ENCODE measurements at regions not wholly inside any gene's neighbourhood (a gene's known extent, or its start where the extent isn't known, plus 50 kb on each side); places are given as distances from the start of the nearest gene placed in this dataset.

DNA sequence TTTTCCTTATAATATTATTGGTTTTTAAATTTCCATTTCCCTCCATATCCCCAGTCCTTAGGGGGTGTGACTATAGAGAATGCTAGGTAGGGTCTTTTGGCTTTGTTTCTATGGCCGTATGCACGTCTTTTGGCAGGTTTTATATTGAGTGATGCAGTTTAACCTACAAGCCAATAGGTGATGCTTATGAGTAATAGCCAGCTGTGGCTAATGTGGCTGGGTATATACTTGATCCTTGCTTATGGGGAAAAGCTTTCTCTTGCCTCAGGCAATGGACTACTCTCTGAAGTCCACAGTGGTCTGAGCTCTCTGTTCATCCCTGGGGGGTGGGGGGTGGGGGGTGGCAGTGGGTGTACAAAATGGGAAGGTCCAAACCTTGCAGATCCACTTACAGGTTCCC, 223.9 kb downstream of the MFSD1 start:
- no peaks in the 10 kb centered on the region for H3K4me1 ChIP-seq
- ATAC-seq, result no peak

DNA sequence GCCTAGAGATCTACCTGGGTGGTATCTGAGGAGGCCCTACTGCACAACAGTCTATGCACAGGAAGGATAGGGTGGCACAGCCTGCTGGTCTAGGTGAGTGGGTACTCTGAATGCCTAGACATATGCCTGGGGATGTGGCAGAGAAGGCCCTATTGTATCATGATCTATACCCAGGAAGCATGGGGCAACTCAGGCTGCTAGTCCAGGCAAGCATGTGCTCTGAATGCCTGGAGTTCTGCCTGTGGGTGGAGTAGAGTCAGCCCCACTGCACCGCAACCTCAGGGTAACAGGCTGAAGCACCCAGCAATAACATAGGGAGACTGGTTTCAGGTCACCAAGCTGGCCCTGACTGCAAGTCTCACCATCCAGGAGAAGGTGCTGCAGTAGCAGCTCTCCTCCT, 224.7 kb downstream of the MFSD1 start:
- H3K27me3 ChIP-seq, result no peaks in the 10 kb centered on the region
- TF ChIP-seq CTCF (IDR thresholded peaks at IDR 0.05) (no peak), EP300 (IDR thresholded peaks at IDR 0.05) (no peak), POLR2AphosphoS5 (IDR thresholded peaks at IDR 0.05) (no peak), POLR2A (IDR thresholded peaks at IDR 0.05) (no peak)
- H3K4me3 ChIP-seq, result no peak overlapping the region
- ATAC-seq, result no peak
- H3K4me1 ChIP-seq, result no peaks in the 10 kb centered on the region
- no CpG with 5 or more reads among the region's 1 CpG for WGBS, 2 donors (ENCODE audit: low coverage in 1 of 2)
- H3K27ac ChIP-seq, result no peak overlapping the region
- H3K9me3 ChIP-seq, result peaks cover 0 to 30% (median 3%) of the 10 kb centered on the region in 3 donors
- no peaks in the 10 kb centered on the region for H3K36me3 ChIP-seq

More for the DNA sequence above, 223.9 kb downstream of the MFSD1 start:
- H3K27ac ChIP-seq, result no peak overlapping the region
- H3K4me3 ChIP-seq, result no peak overlapping the region
- H3K27me3 ChIP-seq, result no peaks in the 10 kb centered on the region
- H3K36me3 ChIP-seq, result no peaks in the 10 kb centered on the region
- WGBS, 2 donors (ENCODE audit: low coverage in 1 of 2), result 100% methylated on average over 1 of the region's 2 CpGs; no CpG with 5 or more reads in 1 of the 2 donors
- H3K9me3 ChIP-seq, result peaks cover 0 to 38% (median 3%) of the 10 kb centered on the region in 3 donors
- TF ChIP-seq EP300 (IDR thresholded peaks at IDR 0.05) (no peak), POLR2A (IDR thresholded peaks at IDR 0.05) (no peak), POLR2AphosphoS5 (IDR thresholded peaks at IDR 0.05) (no peak), CTCF (IDR thresholded peaks at IDR 0.05) (no peak)

DNA sequence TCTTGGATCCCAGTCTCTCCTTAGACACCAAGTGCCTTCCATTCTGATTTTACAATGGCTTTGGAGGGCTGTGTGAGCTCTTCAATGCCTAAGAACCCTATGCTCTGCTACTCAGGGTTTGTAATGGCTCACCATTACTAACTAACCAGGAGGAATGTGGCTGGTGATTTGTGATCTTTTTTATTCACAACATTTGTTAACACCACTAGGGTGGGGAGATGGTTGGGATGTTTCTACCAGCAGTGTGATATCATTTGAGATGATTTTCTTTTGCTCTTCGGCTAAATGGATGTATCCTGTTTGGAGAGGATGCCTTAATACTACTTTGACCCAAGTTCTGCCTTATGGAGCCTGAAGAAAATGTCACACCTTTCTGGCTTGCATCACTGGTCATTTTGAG, 226.9 kb downstream of the MFSD1 start:
- no CpG with 5 or more reads among the region's 1 CpG for WGBS, 2 donors (ENCODE audit: low coverage in 1 of 2)
- Histone ChIP-seq H3K36me3 (no peaks in the 10 kb centered on the region), H3K4me1 (no peaks in the 10 kb centered on the region), H3K4me3 (no peak overlapping the region), H3K27me3 (no peaks in the 10 kb centered on the region), H3K27ac (no peak overlapping the region), H3K9me3 (peaks cover 0 to 10% (median 0%) of the 10 kb centered on the region in 3 donors)
- ATAC-seq, result no peak
- TF ChIP-seq EP300 (IDR thresholded peaks at IDR 0.05) (no peak), POLR2A (IDR thresholded peaks at IDR 0.05) (no peak)

GRCh38 chr3:159029306-159030026, 227.6 kb downstream of the MFSD1 start:
- no peaks in the 10 kb centered on the region for H3K27me3 ChIP-seq
- H3K4me3 ChIP-seq, result no peak overlapping the region
- peaks cover 0 to 3% (median 0%) of the 10 kb centered on the region in 3 donors for H3K9me3 ChIP-seq
- no peak for ATAC-seq
- H3K4me1 ChIP-seq, result no peaks in the 10 kb centered on the region
- TF ChIP-seq POLR2A (IDR thresholded peaks at IDR 0.05) (no peak), POLR2AphosphoS5 (IDR thresholded peaks at IDR 0.05) (no peak), CTCF (IDR thresholded peaks at IDR 0.05) (no peak), EP300 (IDR thresholded peaks at IDR 0.05) (no peak)
- WGBS, 2 donors (ENCODE audit: low coverage in 1 of 2), result 92 to 96% methylated on average over 2 to 3 of the region's 3 CpGs
- H3K36me3 ChIP-seq, result no peaks in the 10 kb centered on the region
- no peak overlapping the region for H3K27ac ChIP-seq

GRCh38 chr3:159030138-159030670, 228.3 kb downstream of the MFSD1 start:
- 46 to 78% methylated on average over 1 of the region's 1 CpG for WGBS, 2 donors (ENCODE audit: low coverage in 1 of 2)
- H3K27me3 ChIP-seq, result no peaks in the 10 kb centered on the region
- TF ChIP-seq CTCF (IDR thresholded peaks at IDR 0.05) (no peak), POLR2A (IDR thresholded peaks at IDR 0.05) (no peak), EP300 (IDR thresholded peaks at IDR 0.05) (no peak), POLR2AphosphoS5 (IDR thresholded peaks at IDR 0.05) (no peak)
- H3K9me3 ChIP-seq, result no peaks in the 10 kb centered on the region
- no peaks in the 10 kb centered on the region for H3K4me1 ChIP-seq
- H3K4me3 ChIP-seq, result no peak overlapping the region
- ATAC-seq, result no peak
- H3K27ac ChIP-seq, result no peak overlapping the region
- H3K36me3 ChIP-seq, result no peaks in the 10 kb centered on the region

Measured in gastroesophageal sphincter (tissue), 4 donors.